ENCODE measurements at regions not wholly inside any gene's neighbourhood (a gene's known extent, or its start where the extent isn't known, plus 50 kb on each side); places are given as distances from the start of the nearest gene placed in this dataset.

DNA sequence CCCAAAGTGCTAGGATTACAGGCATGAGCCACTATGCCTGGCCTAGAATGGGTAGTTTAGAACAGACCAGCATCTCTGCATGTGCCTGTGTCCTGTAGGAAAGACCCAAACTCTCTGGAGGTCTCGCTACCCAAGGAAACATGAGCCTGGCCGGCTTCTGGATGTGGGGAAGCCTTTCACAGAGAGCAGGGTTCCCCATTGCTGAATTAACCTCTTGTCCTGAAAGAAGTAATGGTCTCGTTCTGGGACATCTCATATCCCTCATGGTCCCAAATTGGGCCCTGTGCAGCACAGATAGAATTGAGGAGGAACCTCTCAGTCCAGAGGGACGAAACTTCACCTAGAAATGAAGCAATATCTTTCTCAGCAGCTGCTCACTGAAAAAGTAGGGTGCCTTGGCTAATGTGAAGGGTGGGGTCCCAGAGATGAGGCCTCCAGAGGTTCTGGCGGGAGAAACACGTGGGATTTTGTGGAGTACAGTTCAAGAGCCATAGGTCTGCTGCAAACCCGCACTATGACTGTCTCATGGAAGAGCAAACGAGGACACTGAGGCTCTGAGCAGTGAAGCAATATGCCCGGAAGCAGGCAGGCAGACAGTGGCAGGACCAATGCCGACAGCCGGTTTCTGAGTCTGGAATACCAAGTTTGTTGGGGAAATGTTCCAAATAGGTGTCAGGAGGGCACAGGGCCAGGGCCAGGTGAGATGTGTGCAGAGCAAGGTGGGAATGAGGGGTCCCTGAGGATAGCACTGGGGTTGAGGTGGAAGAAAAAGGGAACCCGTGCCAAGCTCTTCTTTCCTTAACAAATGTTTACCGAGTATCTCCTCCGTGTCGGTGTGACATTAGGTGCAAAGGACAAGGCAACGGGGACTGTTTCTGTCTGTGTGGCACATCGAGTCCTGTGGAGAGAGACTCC lies 121.0 kb upstream of the TWIST2 start:
- no peak for DNase-seq

DNA sequence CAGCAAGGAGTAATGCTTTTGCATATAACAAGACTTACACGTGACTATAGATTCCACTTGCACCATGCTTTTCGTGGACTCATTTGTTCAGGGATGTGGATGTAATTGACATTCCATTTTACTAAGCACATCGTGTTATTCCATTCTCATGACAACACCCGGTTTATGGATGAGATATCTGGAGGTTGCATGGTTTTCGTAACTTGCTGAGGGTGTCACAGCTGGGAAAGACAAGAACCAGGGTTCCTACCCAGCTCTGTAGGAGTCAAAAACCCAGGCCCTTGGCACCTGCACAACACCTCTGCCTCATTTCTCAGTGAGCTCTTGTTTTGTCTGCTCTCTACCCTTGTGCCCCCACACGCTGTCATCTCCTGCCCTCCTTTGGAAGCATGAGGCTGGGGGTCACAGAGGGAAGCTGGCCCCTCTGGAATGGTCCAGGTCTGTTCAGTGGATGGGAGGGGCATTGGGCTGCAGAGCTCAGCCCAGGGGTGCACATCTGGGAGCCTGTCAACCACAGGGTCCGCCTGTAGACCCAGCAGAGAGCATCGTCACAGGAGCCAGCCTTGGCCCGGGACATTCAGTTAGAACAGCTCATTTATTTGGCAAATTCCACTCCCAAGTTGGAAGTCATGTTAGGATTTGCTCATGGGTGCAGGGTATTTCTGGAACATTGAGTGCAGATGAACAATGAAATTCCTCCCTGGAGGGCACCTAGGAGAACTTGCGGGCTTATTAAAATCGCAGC lies 120.1 kb upstream of the TWIST2 start:
- no peak for DNase-seq

DNA sequence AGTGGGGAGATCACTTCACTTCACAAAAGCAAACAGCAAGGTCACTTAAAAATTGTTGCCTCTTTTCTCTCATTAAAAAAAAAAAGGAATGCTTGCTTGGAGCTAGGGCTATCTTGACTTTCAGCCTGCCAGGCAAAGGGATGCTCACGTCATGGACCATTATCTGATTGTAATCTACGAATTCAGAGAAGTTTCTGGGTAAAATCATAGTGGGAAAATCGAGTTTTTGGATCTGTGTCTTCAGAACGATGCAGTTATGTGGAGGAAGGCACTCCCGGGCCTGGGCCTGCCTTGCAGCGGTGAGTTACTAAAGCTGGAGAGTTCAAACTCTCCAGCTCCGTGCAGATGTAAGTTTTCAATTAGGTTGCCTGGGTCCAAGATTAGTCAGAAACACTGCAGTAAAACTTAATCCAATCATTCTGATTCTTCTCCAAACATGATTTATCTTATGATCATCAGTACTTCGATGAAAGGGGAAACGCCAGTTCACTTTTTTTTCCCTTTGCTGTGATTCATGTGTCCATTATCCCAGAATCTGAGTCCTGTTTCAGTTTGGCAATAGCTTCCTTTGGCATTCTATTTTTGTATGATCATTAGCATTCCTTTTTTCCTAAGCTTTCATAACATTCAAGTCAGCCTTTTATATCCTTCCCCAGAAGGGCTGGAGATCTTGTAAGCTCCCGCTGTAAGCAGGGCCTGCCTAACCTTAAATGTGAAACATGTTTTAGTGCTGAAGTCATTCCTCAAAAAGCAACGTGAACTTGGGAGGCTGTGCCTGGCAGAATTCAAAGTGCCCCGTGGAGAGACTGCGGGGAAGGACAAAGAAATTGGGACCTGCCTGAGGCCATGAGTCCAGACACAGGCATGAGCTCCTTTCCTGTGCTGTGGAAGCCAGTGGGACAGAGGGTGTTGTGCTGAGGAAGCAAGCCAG lies 119.3 kb upstream of the TWIST2 start:
- no peak for DNase-seq

- no peak for DNase-seq
Observed at GRCh38 chr2:238729261-238729935, 118.5 kb upstream of the TWIST2 start.

DNA sequence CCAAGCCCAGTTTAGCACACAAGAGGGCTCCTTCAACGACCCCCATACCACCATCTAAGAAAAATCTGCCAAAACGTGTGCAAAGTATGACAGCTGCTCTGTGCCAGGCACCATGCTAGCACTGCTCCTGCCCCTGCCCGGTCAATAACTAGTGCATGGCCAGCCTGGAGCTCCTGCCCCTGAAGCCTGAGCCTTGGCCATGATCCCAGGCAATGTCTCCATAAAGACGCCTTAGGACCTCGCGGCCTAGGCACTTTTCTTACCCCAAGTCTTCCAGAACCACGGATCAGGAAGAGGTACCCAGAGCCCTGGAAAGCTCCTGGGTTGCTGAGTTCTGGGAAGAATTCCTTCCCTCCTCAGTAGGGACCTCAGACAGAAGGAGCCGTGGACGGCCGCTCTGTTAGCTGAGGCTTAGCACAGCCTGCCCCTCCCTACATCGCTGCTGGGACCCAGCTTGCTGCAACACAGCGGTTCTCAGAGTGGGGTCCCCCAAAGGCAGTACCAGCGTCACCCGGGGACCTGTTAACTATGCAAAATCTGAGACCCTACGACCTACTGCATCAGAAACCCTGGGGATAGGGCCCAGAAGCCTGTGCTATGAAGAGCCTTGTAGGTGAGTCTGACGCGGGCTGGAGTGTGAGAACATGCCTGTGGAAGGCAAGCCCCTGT lies 117.8 kb upstream of the TWIST2 start:
- no peak for DNase-seq

GRCh38 chr2:238730881-238731280 lies 117.0 kb upstream of the TWIST2 start:
- no peak for DNase-seq

DNA sequence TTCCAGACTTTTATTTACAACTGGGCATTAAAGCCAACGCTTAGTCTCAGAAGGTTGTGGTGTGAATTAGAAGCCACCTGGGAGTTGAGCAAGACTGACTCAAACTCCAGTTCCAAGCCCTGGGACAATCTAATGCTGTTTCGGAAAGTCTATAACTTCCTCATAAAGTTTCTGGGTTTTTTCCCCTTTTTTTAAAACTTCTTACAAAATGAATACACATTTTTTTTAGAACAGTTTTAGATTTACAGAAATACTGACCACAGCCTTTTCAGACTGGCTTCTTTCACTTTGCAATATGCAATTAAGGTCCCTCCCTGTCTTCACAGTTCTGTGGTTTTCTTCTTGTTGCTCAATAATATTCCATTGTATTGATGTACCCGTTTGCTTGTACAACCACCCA lies 115.9 kb upstream of the TWIST2 start:
- peak; percentile 31 to 91 for DNase-seq

GRCh38 chr2:238738917-238739316 lies 109.0 kb upstream of the TWIST2 start:
- no peak for DNase-seq

DNA sequence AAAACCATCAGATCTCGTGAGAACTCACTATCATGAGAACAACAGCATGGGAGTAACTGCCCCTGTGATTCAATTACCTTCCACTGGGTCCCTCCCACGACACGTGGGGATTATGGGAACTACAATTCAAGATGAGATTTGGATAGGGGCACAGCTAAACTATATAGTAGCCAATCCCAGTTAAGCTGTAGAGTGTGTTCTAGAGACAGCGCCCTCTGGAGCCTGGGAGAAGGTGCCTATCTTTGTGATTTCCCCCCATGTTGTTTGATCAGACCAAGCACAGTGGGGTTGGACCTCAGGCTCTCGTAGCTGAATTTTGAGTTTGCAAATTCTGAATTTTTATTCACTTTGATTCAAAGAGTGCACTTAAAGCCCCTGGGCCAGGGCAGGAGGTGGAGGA lies 108.2 kb upstream of the TWIST2 start:
- DNase-seq = no peak

DNA sequence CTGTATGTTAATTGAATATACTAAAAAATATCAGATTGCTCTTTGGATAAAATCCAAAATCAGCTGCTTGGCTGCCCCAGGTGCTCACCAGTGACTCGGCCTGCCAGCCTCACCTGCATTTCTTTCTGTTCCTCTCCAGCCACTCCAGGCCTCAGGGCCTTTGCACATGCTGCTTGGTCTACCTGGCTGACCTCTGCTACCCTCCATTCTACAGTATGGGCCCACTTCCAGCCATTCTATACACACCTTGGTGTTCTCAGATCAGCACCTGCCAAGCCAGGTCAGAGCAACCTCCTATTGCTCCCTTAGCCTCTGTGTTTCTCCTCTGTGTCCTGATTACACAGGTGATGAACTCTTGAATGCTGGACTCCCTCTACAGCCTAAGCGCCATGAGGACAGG lies 106.6 kb upstream of the TWIST2 start:
- DNase-seq = no peak

GRCh38 chr2:238742066-238742465 lies 105.8 kb upstream of the TWIST2 start:
- DNase-seq = no peak

- no peak for DNase-seq
Observed at GRCh38 chr2:238742664-238743063, 105.2 kb upstream of the TWIST2 start.

DNA sequence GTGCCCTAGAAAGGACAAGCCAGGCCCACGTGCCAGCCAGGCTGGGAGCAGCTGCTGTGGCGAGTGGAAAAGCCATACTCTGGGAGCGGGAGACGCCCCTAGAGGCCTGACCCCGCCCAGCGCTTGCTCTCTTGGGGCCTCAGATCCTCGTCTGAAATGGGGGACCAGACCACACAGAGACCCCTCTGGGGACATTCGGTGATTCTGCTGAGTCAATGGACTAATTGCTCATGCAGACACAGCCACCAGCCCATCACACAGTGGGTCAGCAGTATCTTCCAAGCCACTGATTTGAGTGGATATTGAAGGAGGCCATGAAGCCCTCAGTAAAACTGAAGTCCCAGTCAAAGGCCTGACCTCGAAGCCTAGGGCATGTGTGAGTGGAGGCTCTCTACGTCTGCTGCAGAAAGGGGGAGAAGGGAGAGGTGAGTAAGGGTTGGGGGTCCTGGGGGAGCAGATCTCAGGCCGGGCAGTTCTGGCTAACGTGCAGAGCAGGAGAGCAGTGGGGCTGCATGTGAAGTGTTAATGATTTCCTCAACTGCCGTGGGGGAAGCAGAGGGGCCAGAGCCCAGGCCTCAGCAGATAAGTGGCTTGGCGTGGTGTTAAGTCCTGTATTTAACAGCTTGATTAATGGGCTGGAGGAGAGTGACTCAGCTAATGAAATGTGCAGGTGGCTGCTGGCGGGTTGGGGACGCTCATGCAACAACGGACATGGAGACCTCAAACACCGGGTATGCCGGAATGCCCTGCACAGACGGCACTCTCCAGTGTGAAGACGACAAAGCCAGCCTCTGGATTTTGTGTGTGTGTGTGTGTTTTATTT lies 104.4 kb upstream of the TWIST2 start:
- no peak for DNase-seq

DNA sequence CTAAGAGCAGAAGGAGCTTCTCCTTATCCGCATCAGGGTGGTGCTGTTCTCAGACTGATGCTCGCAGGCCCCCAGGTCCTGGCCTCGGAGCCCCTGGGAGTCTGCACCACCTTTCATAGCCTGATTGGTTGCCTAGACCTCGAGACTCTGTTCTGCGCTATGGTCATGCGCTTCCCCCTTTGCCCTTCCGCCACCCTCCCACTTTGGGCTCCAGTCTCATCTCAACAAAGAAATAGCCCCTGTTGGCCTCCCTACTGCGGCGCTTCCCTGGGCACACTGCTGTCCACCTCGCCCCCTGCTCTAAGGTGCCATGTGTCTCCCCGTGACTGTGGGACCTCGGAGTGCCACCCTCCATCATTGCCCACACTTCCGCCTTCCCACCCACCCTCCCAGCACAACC lies 102.9 kb upstream of the TWIST2 start:
- no peak for DNase-seq

- no peak for DNase-seq
Observed at GRCh38 chr2:238745997-238746396, 101.9 kb upstream of the TWIST2 start.

DNA sequence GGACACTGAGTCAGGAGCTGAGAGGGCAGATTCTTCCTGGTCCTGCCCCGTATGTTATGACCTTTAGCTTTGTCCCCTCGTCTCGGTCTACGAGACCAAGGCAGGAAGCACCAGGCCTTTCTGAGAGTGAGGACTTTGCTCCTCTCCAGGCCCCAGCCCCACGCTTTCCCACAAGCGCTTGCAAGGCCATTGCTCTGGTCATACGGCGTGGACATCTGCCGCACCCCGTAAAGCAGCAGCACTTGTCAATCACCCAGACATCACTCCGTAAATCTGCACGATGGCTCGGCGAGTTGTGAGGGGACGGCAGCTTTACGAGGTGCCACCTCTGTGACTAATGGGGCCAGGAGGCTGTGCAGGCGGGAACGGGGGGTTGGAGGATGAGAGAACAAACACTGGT lies 100.8 kb upstream of the TWIST2 start:
- no peak for DNase-seq

- no peak for DNase-seq
Observed at GRCh38 chr2:238747557-238747956, 100.3 kb upstream of the TWIST2 start.

- DNase-seq = no peak
Observed at GRCh38 chr2:238750212-238750904, 97.5 kb upstream of the TWIST2 start.

GRCh38 chr2:238754259-238754658 lies 93.6 kb upstream of the TWIST2 start:
- DNase-seq = peak in 1 of 2 donors; percentile 3

DNA sequence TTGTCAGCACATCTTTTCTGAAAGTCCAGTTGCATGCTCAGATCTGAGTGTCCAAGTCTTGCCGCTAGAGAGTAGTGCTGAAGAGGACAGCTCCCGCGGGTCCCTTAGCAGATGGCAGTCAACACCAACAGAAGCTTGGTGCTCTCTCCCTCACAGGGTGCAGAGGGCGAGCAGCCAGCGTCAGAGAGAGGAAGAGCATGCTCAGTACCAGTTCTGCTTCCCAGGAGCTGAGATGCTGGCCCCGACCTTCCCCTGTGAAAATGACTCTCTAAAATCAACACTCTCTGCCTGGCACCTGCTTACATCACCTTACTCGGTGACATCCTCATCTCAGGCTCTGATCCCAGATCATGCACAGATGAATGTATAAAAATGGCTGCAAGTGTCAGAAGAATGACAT lies 86.0 kb upstream of the TWIST2 start:
- DNase-seq = peak in 1 of 2 donors; percentile 1
